ENCODE measurements at regions not wholly inside any gene's neighbourhood (a gene's known extent, or its start where the extent isn't known, plus 50 kb on each side); places are given as distances from the start of the nearest gene placed in this dataset.

DNA sequence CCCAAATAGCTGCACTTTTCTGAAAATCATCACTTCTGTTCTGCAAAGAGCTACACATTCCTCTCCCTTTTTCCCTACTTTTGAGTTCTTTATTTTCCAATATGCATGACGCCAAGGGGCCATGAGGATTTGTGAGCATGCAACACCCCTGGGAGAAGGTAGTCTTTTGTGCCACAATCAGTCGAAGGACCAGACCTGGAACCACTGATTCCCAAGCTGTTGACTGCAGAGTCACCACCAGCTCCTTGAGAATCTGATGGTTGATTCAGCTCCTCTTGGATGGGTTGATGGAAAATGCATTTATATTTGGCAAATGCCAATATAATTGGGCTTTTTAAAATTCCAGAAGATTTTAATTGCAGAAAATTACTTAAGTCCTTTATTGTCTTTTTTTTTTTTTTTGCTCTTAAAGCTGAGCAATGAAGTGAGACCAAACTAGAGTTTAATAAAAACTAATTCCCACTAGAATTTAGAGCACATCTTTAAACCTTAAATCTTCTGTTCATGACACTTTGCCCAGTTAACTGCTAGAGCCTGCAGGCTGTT, 554.1 kb downstream of the TNS3 start:
- H3K27me3 Mint-ChIP-seq: no peaks in the 10 kb centered on the region
- ATAC-seq (ENCODE audit: poor library complexity) (no peak), DNase-seq (no peak)
- intact Hi-C loops (cut with DNase I, micrococcal nuclease): no loop called here
- CTCF ChIA-PET: no interaction called here
- H3K27ac ChIP-seq (ENCODE audit: low read depth in 1 of 2, low read length in 2 of 2): no peak overlapping the region
- no peaks in the 10 kb centered on the region for H3K36me3 Mint-ChIP-seq (ENCODE audit: low read depth)
- TF ChIP-seq, protein P1, sequence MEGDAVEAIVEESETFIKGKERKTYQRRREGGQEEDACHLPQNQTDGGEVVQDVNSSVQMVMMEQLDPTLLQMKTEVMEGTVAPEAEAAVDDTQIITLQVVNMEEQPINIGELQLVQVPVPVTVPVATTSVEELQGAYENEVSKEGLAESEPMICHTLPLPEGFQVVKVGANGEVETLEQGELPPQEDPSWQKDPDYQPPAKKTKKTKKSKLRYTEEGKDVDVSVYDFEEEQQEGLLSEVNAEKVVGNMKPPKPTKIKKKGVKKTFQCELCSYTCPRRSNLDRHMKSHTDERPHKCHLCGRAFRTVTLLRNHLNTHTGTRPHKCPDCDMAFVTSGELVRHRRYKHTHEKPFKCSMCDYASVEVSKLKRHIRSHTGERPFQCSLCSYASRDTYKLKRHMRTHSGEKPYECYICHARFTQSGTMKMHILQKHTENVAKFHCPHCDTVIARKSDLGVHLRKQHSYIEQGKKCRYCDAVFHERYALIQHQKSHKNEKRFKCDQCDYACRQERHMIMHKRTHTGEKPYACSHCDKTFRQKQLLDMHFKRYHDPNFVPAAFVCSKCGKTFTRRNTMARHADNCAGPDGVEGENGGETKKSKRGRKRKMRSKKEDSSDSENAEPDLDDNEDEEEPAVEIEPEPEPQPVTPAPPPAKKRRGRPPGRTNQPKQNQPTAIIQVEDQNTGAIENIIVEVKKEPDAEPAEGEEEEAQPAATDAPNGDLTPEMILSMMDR (IDR thresholded peaks at IDR 0.05): no peak
- no peaks in the 10 kb centered on the region for H3K4me1 Mint-ChIP-seq (ENCODE audit: low read depth)
- no peaks in the 10 kb centered on the region for H3K4me1 ChIP-seq (ENCODE audit: insufficient read depth, low read length)
- H3K36me3 ChIP-seq (ENCODE audit: insufficient read depth, low read length): no peaks in the 10 kb centered on the region
- no peak overlapping the region for H3K4me3 ChIP-seq (ENCODE audit: low read length)
- H3K4me3 Mint-ChIP-seq: no peak overlapping the region
- no peaks in the 10 kb centered on the region for H3K27me3 ChIP-seq (ENCODE audit: control insufficient read depth in 1 of 2, insufficient read depth in 2 of 2, low read length in 2 of 2)
- H3K9me3 Mint-ChIP-seq: no peaks in the 10 kb centered on the region
- no peak overlapping the region for H3K27ac Mint-ChIP-seq
- no peaks in the 10 kb centered on the region for H3K9me3 ChIP-seq (ENCODE audit: control insufficient read depth in 1 of 2, insufficient read depth in 1 of 2, low read length in 2 of 2)
- POLR2A ChIA-PET: no interaction called here

DNA sequence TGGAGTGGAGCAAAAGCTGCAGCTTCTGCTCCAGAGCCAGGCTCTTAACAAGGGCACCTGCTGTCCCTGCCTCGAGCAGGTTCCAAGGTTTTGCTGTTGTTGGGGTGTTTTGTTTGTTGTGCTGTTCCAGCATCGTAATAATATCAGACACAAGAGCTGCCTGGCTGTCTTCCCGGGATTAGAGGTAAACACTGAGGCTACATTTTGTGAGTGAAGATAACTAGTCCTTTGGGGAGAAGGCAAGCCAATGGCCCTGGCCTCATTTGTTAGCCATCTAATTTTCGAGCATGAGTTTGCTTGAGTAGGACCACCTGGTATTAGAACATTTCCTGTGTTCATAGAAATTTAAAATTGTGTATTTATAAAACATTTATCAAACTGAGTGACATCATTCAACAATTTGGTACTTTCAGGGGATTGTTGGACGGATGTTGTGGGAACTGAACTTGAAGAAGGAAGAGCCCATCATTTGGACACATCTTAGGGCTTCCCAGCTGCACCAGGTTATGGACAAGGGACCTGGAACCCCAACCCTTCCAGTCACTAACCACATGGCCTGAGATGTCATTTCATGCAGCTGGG, 555.0 kb downstream of the TNS3 start:
- Mint-ChIP-seq H3K4me3 (no peak overlapping the region), H3K36me3 (ENCODE audit: low read depth) (no peaks in the 10 kb centered on the region), H3K27me3 (no peaks in the 10 kb centered on the region), H3K27ac (no peak overlapping the region), H3K9me3 (no peaks in the 10 kb centered on the region), H3K4me1 (ENCODE audit: low read depth) (no peaks in the 10 kb centered on the region)
- H3K4me1 ChIP-seq (ENCODE audit: insufficient read depth, low read length): no peaks in the 10 kb centered on the region
- no peaks in the 10 kb centered on the region for H3K9me3 ChIP-seq (ENCODE audit: control insufficient read depth in 1 of 2, insufficient read depth in 1 of 2, low read length in 2 of 2)
- no peak for ATAC-seq (ENCODE audit: poor library complexity)
- no peak overlapping the region for H3K4me3 ChIP-seq (ENCODE audit: low read length)
- H3K36me3 ChIP-seq (ENCODE audit: insufficient read depth, low read length): no peaks in the 10 kb centered on the region
- ChIA-PET POLR2A (no interaction called here), CTCF (no interaction called here)
- H3K27ac ChIP-seq (ENCODE audit: low read depth in 1 of 2, low read length in 2 of 2): no peak overlapping the region
- intact Hi-C loops (cut with DNase I, micrococcal nuclease): no loop called here
- no peak for DNase-seq
- no peaks in the 10 kb centered on the region for H3K27me3 ChIP-seq (ENCODE audit: control insufficient read depth in 1 of 2, insufficient read depth in 2 of 2, low read length in 2 of 2)
- TF ChIP-seq, protein P1 (IDR thresholded peaks at IDR 0.05): no peak

DNA sequence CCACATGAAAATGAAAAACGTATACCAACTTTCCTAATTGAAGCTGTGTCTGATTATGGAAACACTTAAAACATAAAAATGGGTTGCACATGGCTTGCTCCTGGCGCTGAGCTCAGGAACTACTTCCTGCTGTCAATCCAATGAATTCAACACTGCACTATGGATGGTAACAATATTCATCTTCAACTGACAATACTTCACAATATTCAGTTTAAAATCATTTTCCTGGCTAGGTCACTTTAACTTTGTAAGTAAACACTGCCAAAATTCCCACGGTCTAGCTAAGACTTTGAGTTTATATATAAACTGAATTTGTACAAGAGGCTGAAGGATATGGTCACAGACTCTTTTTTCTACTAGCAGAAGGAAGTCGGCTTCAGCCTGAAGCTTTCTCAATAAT, 556.9 kb downstream of the TNS3 start:
- Mint-ChIP-seq H3K9me3 (no peaks in the 10 kb centered on the region), H3K27ac (no peak overlapping the region), H3K36me3 (ENCODE audit: low read depth) (no peaks in the 10 kb centered on the region), H3K4me1 (ENCODE audit: low read depth) (no peaks in the 10 kb centered on the region), H3K4me3 (no peak overlapping the region), H3K27me3 (no peaks in the 10 kb centered on the region)
- no peaks in the 10 kb centered on the region for H3K36me3 ChIP-seq (ENCODE audit: insufficient read depth, low read length)
- no peak overlapping the region for H3K4me3 ChIP-seq (ENCODE audit: low read length)
- TF ChIP-seq, protein P1 (IDR thresholded peaks at IDR 0.05): no peak
- ATAC-seq (ENCODE audit: poor library complexity) (no peak), DNase-seq (no peak)
- H3K27me3 ChIP-seq (ENCODE audit: control insufficient read depth in 1 of 2, insufficient read depth in 2 of 2, low read length in 2 of 2): no peaks in the 10 kb centered on the region
- intact Hi-C loops (cut with DNase I, micrococcal nuclease): no loop called here
- ChIA-PET CTCF (interaction anchor here (1.4 kb wide), 1 partner anchor 9 kb away, joined by 3 read pairs; no protein-coding TSS in a partner anchor), POLR2A (interaction anchor here (0.7 kb wide), 1 partner anchor 11 kb away, joined by 4 read pairs; no protein-coding TSS in a partner anchor)
- no peaks in the 10 kb centered on the region for H3K4me1 ChIP-seq (ENCODE audit: insufficient read depth, low read length)
- H3K27ac ChIP-seq (ENCODE audit: low read depth in 1 of 2, low read length in 2 of 2): no peak overlapping the region
- H3K9me3 ChIP-seq (ENCODE audit: control insufficient read depth in 1 of 2, insufficient read depth in 1 of 2, low read length in 2 of 2): no peaks in the 10 kb centered on the region

Measured in CD4-positive, alpha-beta T cell (primary cell).